ENCODE measurements at regions not wholly inside any gene's neighbourhood (a gene's known extent, or its start where the extent isn't known, plus 50 kb on each side); places are given as distances from the start of the nearest gene placed in this dataset.
"Not testable (repeated sequence)": the region's sequence is repeated elsewhere in the genome, so short reads cannot be mapped to it uniquely, and the experiment has no call there.

DNA sequence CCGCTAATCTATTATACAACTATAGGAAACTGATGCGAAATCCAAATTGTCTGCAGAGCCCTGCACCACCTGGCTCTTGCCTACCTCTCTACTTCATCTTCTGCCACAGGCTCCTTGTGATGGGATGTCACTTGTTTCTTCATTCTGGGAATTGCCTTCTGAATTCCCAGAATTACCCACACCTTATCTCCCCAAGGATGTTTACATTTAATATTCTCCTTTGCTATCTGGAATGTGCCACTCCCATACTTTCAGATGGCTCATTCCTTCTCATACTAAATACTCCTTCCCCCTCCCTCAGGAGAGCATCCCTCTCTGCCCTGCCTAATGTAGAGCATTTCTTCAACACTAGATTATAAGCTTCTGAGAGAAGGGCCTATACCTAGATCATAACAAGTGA lies 573.1 kb downstream of the GALC start:
- no peak for DNase-seq (ENCODE audit: low read depth)

DNA sequence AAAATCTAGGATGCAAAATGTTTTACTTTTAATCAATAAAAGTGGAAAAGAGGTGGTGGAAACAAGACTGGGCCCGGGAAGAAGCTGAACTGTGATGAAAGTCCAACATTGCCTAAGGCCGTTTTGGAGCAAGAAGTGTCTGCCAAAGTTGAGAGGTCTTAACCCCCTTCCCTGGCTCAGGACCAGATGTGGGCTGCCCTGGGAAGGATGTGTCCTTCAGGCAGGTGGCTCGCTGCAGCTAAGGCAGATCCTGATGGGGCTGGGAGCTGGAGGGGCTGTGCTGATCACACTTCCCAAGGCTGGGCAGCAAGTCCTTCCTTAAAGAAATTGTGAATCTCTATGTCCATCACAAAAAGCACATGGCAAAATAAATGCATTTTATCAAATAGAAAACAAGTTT lies 581.6 kb downstream of the GALC start:
- no peak for DNase-seq (ENCODE audit: low read depth)

DNA sequence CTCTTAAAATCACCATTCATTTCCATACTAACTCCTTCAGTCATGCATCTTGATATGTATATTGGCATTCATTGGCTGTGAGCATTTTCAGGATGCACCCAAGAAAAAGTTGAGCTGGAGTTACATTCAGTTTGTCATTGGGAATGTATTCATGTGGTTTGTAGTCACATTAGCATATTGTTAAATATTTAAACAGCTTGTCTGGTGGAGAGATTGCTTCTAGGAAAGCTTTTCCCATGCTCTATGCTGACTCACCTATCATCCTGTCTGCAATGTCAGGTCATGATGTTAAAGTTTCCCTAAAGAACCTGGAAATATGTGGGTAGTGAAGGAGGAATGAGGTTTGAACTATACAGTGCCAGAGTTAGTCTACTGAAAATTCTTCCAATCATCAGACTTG lies 583.6 kb downstream of the GALC start:
- DNase-seq (ENCODE audit: low read depth): no peak

DNA sequence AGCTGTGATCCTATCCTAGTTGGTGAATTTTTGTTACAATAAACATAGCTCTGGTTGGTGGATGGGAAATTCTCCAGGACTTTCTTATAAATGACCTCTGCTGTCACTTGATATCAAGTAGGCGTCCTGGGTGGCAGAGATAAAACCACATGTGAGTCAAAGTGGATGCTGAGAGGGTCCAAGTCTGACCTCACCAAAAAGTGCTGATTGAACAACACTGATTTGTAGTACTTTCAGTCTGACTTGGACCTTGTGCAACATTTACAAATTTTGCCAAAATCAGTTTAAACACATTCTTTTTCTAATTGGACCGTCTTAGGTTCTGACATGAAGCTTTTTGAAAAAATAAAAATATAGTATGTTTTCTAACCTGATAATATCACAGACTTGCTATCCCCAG lies 585.6 kb downstream of the GALC start:
- DNase-seq (ENCODE audit: low read depth): no peak

DNA sequence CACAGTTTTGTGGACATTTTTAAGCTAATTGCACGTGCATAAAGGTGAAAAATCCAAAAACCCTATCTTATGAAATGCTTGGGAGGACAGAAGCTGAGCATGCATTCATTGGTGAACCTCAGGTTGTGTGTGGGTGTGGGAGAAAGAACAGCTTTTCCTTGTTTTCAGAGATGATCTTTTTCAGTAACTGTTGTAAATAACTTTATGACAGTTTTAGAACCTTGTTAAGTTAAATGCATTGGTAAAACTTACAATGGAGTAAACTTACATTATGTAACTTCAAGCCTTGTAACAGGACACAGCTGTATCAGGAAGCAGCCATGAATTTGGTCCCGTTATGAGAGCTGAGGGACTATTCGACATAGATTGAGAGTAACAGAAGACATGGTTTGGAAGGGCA lies 587.4 kb downstream of the GALC start:
- no peak for DNase-seq (ENCODE audit: low read depth)

DNA sequence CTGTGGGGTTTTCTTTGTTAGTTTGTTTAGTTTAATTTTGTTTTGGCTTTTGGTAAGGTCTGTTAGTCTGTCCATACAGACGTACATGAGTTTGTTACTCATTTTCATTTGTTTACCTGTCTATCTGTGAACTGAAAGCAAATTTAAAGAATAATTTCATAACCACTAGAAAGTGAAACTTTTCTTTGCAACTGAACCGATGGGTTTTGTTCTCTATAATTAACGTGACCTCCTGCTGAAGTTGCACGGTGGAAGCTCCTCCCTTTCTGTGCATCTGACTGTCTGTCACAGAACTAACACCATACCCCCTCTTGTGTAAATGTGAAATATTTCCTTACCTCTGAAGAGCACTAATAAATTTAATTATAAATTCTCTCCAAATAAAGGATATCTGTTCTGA lies 595.5 kb downstream of the GALC start:
- DNase-seq (ENCODE audit: low read depth): no peak

DNA sequence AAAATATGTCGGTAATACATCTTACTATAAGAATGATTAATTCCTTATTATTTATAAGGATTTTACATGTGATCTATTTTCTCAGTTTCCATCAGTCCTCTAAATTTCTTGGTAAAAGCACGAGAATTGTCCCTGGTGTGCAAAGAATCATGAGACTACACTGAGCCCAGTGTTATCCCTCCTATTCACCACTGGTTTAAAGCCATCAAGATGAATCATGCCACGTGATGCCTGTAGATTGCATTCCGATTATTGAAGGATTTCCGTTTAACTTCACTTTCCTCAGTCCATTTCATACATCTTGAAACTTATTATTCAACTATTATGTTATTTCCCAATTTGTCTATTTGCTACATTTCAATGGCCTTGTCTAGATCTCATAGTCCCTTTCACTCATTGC lies 601.9 kb downstream of the GALC start:
- no peak for DNase-seq (ENCODE audit: low read depth)

DNA sequence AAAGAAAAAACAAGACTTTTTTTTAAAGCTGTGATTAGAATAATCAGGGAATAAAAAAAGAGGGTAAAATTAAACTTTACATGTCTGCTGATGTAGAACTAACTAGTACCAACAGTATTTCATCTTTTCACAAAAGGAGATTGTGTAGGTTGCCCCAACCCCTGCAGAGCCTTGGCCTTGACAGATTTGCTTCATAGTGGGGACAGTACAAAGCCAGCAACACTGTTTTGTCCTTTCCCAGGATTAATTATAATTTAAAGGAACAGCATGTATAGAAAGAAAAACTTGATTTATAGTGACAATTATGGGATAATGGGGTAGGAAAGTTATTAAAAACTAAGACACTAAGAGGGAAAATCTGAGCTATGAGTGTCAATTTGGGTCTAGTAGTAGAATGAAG lies 604.0 kb downstream of the GALC start:
- no peak for DNase-seq (ENCODE audit: low read depth)

DNA sequence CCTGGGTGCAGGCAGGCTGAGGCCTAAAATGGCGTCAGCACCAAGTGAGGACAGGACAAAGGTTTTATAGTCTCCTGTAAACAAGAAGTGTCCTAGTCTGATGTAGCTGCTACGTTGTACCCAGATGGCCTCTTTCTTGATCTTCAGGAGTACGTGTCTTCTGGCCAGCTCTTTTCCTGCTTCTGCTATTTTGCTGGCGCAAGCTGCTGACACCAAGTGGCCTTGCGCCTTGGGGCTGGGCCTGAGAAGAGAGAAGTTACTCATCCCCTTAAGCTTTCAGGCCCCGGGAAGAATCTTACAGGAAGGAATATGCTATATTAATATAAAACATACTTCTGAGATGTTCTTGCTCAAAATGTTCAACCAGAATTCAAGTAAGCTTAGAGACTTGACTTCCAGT lies 605.2 kb downstream of the GALC start:
- DNase-seq (ENCODE audit: low read depth): no peak

DNA sequence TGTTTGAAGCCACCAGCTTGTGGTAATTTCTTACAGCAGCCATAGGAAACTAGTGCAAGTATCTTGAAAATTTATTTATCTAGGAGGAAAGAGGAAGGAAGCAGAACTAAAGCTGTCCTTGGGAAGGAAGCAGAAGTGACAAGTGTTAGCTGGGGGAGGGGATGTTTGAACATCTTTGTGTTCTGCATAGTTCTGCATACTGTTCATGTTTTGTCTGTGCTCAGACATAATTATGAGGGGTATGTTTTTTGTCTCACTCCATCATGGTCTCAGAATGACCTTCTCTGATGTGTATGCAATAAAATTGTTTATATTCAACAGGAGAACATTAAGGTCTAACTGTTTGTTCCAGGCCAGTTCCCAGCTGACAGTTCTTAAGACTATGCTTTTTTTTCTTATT lies 606.5 kb downstream of the GALC start:
- DNase-seq (ENCODE audit: low read depth): no peak

DNA sequence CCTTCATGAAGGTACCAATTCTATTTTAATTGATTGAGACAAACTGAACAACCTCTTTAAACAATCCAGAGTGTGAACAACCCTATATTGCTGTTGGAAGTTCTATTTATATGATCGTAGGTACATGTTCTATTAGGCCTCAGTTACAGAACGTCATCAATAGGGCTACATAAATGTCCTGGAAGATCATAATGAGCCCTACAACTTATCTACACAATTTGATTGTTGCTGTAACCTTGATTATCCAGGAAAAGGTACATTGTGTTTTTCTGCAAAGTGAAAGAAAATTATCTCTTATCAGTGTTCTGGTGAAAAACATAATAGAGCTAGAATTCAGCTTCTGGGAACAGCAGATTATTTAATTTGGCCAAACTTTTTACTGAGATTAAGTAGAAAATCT lies 612.9 kb downstream of the GALC start:
- no peak for DNase-seq (ENCODE audit: low read depth)

DNA sequence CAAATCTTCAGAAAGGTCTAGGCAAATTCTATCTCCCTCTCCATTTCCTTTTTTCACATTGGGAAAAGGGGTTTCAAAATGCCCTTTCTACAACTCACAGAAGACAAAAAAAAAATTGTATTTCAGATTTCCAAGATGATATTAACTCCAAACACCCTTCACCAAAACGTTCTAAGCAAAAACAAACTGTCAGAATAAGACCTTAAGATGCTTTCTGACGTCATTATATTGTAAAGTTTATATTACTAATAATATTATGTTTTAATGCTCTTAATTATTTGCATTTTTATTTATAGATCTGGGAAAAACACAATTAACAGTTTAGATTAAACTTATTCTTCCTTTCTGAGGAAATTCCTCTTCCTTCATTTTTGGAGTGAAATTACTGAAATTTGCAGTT lies 624.2 kb downstream of the GALC start:
- no peak for DNase-seq (ENCODE audit: low read depth)

DNA sequence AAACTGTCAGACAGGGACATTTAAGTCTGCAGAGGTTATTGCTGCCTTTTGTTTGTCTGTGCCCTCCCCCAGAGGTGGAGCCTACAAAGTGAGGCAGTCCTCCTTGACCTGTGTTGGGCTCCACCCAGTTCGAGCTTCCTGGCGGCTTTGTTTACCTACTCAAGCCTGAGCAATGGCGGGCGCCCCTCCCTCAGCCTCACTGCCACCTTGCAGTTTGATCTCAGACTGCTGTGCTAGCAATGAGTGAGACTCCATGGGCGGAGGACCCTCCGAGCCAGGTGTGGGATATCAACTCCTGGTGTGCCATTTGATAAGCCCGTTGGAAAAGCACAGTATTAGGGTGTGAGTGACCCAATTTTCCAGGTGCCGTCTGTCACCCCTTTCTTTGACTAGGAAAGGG lies 632.7 kb downstream of the GALC start:
- DNase-seq (ENCODE audit: low read depth): not testable (repeated sequence)

DNA sequence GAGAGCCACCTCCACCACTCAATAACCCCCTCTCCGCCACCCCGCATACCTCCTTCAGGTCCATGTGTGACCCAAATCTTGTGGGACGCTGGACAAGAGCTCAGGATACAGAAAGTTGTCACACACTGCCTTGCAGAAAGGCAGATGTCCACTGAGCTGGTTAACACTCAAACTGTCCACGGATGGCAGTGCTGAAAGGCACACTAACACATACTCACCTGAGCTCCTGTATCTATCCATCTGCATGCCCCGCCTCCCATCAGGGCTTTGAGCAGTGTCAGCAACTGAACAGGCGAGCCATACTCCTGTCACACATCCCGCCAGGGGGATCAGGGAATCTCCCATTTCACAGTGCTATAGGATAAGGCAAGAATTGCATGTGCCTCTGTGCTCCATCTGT lies 642.0 kb downstream of the GALC start:
- no peak for DNase-seq (ENCODE audit: low read depth)

DNA sequence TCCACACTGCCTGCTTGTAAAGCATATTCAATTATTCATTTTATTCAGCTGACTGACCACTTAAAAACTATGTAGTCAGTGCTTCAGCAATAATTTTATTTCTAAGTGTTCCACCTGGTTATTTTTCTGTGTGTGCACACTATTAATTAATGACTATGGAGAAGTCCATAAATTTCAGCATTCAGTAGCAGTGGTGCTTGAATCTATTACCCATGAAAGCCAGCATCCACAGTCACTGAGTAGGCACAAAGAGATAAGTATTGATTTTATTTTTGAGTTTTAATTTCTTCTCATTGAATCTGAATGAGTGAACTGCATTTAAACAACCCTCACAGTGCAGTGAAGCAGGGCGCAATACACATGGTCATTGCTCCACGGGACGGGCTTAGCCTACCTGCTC lies 643.1 kb downstream of the GALC start:
- no peak for DNase-seq (ENCODE audit: low read depth)

DNA sequence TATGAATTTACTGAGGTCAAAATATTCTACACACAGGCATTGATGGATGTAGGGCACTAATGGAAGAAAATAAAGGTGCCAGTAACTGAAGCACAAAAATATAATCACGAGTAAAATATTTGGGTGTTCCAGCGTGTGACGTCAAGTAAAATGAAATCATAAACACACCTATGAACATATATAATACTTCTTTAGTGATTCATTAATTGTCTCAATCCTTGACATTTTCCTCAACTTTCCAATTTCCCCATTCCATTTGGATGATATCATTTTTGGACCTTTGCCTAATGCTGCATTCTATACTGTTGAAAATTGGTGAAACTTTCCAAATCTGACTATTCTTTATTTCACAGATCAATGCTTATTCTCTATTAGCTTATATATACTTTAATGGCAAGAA lies 649.3 kb downstream of the GALC start:
- DNase-seq (ENCODE audit: low read depth): no peak

DNA sequence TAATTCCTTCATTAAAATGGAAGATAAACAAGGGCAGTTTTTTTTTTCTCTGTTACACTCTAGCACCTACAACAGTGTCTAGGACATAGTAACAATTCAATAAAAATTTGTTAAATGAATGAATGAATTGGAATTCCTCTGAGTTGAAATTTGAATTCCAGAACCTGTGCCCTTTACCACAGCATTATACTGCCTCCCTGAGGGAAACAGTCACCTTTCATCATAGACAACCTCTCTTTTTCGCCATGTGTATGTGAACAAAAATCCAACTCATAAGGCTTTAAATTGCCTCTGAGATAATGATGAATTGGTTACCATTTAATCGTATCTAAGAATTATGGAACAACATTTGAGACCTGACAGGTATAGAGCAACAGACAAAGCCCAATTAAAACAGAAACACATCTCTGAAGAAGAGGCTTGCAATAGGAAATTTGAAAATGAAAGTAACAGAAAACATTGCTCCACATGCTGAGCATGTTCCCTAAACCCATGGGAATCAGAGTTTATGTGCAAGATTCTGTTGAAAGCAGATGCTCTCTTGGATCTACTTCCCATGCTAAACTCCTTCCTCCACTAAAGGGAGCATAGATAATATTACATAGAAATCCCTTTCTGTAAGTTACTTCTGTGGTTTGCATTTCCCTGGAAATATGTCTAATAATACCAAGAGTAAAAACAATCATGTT lies 657.8 kb downstream of the GALC start:
- DNase-seq (ENCODE audit: low read depth): no peak

DNA sequence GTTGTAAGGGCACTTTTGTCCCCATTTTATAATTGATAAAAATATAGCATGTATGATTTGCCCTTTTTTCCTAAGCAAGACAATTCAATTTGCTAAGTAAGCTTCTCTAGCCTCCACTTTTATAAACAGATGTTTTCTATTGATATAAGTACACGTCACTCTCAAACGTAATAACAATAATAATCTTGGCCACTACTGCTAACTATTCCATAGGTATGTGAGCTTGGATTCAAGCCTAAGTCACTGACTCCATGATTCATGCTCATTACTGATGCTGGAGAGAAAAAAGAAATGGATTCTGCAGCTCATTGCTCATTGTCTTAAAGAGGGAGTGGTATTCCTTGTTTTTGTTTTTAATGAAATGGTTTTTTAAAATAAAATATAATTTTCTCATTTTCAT lies 661.0 kb downstream of the GALC start:
- DNase-seq (ENCODE audit: low read depth): no peak

DNA sequence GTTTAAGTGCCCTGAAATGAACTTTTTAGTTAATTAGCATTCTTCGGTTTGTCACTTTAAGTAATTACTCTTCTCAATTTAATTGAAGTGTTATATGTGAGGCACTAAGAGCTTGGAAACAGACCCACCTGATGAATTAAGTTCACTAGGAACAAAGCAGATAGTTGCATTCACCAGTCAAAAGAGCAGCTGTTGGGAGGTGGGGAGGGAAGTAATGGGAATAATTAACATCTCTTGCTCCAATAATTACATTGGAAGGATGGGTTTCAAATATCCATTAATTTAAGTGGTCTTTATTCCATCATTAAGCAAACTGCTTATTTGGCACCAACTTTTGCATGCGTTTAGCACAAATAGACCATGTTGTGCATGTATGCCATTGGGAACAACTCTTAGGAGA lies 667.2 kb downstream of the GALC start:
- no peak for DNase-seq (ENCODE audit: low read depth)

DNA sequence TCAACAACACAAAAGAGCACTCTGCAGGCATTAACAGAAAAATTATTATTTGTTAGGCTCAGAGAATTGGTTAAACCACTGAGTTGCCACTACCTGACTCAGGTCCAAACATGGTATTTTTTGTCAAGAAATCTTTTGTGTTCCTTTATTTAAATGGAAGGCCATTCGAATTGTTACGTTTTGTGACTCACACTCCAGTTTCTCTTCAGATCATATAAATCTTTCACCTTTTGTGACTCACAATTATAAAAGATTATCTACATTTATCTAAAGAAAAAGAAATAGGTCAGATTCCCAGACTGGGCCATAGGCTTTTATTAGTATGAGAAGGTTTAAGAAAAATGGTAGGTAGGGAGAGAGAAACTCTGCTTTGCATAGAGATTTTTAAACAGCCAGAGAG lies 669.8 kb downstream of the GALC start:
- DNase-seq (ENCODE audit: low read depth): no peak

DNA sequence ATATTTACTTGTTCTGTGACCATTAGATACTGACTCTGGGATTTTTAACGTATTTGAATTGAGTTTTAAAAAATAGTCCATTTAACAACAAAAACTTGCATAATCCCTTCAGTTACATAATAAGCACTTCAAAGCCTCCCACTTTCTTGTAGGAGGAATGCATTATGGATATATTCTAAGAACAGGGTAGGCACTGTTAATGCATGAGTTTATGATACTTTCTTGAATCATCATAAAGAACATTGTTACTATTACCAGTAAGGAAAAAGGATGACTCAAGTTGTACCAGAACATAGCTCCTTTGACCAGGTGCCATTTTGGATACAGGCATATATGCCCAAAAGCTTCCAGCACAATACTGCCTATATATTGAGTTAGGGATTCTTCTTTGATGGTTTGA lies 671.4 kb downstream of the GALC start:
- DNase-seq (ENCODE audit: low read depth): no peak

DNA sequence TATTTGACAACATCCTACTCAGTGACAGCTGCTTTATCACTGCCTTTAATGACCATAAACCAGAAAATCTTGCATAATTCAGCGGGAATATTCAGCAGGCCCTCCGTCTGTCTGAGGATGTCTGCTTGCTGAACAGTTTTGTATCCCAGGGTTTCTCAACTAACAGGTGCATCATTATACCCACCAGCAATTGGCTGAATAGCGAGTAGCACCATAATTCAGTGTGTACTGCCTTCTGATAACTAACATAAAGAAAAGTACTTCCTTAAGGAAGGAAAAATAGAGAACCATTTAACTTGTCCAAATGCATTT lies 680.1 kb downstream of the GALC start:
- no peak for DNase-seq (ENCODE audit: low read depth)

DNA sequence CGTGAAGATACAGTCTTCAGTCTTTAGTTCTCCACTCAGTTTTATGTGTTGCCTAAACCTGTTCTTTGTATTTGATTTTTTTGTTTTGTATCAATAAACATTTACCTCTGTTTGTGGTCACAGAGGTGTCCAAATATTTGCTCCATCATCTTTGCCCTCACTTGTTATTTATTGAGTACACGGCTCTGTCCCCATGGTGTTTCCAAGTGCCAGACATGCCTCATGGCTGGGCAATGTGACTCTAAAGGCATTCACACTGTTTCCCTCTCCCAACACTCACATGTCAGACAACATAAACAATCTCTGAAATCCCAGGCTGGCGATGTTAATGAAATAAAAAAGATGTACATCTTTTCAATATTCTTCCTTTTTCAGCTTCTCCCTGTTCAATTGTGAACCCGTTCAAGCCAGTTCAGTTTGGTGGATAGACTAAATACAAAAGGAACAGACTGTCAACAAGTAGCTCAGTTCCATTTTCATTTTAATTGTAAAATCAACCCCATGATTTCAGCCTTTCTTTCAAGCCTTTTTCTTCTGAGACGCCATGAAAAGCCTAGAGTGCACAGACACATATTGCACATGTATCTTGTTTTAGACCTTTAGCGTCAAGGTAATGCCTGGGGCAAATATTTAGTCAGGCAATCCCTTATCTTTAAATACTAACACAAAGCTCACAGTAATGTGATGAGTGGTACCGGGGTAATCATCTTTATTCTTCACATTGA lies 680.7 kb downstream of the GALC start:
- DNase-seq (ENCODE audit: low read depth): no peak

DNA sequence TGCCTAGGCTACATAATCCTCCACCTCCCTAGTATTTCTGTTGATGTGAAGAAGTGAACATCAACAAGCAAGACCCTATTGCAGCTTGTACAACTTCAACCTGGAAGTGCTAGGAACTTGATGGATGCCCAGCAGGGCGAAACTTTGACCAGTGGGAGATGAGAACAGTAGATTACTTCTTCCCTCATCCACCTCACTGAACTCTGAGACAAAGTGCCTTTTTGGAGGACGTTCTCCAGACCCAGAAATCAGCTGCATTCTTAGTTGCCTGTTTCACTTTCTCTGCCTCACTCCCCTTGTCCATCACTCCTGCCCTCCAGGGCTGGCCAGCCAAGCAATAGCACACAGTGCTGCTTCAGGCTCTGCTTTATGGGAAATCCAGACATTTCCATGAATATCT lies 683.4 kb downstream of the GALC start:
- DNase-seq (ENCODE audit: low read depth): no peak

All from stimulated activated CD8-positive, alpha-beta memory T cell treated with anti-CD3 and anti-CD28 coated beads, Interleukin-12 subunit alpha, Interleukin-12 subunit beta, amount 100 ng/mL, for 4 hours (primary cell).